ENCODE measurements at regions not wholly inside any gene's neighbourhood (a gene's known extent, or its start where the extent isn't known, plus 50 kb on each side); places are given as distances from the start of the nearest gene placed in this dataset.

DNA sequence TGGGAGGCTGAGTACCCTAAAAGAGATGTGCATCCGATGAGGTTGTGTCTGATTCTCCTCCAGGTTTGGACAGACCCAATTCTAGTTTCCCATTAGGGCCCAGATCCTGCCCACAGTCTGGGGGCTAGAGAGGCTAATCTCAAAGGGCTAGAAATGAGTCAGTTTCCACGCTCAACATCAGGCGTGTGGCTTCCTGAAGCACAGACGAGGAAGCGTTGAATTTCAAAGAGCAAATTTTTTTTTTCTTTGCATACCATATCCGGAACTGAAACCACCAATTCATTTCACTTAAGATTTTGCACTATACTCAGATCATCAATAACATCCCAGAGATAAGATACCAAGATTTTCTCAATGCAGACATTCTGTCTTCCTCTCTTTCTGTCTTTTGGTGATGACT lies 173.8 kb upstream of the BCL6 start (continued):
- TF ChIP-seq, protein P1, sequence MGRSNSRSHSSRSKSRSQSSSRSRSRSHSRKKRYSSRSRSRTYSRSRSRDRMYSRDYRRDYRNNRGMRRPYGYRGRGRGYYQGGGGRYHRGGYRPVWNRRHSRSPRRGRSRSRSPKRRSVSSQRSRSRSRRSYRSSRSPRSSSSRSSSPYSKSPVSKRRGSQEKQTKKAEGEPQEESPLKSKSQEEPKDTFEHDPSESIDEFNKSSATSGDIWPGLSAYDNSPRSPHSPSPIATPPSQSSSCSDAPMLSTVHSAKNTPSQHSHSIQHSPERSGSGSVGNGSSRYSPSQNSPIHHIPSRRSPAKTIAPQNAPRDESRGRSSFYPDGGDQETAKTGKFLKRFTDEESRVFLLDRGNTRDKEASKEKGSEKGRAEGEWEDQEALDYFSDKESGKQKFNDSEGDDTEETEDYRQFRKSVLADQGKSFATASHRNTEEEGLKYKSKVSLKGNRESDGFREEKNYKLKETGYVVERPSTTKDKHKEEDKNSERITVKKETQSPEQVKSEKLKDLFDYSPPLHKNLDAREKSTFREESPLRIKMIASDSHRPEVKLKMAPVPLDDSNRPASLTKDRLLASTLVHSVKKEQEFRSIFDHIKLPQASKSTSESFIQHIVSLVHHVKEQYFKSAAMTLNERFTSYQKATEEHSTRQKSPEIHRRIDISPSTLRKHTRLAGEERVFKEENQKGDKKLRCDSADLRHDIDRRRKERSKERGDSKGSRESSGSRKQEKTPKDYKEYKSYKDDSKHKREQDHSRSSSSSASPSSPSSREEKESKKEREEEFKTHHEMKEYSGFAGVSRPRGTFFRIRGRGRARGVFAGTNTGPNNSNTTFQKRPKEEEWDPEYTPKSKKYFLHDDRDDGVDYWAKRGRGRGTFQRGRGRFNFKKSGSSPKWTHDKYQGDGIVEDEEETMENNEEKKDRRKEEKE (IDR thresholded peaks at IDR 0.05): no peak
- no peak for TF ChIP-seq IRF3 (IDR thresholded peaks at IDR 0.05)
- TF ChIP-seq CHD2 (IDR thresholded peaks at IDR 0.05; ENCODE audit: borderline replicate concordance, low read depth, low read length): no peak
- TF ChIP-seq, protein P2, sequence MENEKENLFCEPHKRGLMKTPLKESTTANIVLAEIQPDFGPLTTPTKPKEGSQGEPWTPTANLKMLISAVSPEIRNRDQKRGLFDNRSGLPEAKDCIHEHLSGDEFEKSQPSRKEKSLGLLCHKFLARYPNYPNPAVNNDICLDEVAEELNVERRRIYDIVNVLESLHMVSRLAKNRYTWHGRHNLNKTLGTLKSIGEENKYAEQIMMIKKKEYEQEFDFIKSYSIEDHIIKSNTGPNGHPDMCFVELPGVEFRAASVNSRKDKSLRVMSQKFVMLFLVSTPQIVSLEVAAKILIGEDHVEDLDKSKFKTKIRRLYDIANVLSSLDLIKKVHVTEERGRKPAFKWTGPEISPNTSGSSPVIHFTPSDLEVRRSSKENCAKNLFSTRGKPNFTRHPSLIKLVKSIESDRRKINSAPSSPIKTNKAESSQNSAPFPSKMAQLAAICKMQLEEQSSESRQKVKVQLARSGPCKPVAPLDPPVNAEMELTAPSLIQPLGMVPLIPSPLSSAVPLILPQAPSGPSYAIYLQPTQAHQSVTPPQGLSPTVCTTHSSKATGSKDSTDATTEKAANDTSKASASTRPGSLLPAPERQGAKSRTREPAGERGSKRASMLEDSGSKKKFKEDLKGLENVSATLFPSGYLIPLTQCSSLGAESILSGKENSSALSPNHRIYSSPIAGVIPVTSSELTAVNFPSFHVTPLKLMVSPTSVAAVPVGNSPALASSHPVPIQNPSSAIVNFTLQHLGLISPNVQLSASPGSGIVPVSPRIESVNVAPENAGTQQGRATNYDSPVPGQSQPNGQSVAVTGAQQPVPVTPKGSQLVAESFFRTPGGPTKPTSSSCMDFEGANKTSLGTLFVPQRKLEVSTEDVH (IDR thresholded peaks at IDR 0.05; ENCODE audit: low read depth, partially characterized antibody): no peak
- no peak for TF ChIP-seq POLR2A (IDR thresholded peaks at IDR 0.05; ENCODE audit: low read depth, low read length)
- no peak for TF ChIP-seq E2F4 (IDR thresholded peaks at IDR 0.05; ENCODE audit: low read depth, low read length)
- no peak for TF ChIP-seq NFYA (IDR thresholded peaks at IDR 0.05; ENCODE audit: borderline replicate concordance, low read depth, low read length)
- peak; percentile 61 for TF ChIP-seq SKIL (IDR thresholded peaks at IDR 0.05; ENCODE audit: low read depth, poor library complexity, severe bottlenecking)
- no peak for TF ChIP-seq CHD1 (IDR thresholded peaks at IDR 0.05; ENCODE audit: low read depth, low read length)
- TF ChIP-seq RBBP5 (conservative IDR thresholded peaks at IDR 0.05): no peak
- TF ChIP-seq, protein P3, sequence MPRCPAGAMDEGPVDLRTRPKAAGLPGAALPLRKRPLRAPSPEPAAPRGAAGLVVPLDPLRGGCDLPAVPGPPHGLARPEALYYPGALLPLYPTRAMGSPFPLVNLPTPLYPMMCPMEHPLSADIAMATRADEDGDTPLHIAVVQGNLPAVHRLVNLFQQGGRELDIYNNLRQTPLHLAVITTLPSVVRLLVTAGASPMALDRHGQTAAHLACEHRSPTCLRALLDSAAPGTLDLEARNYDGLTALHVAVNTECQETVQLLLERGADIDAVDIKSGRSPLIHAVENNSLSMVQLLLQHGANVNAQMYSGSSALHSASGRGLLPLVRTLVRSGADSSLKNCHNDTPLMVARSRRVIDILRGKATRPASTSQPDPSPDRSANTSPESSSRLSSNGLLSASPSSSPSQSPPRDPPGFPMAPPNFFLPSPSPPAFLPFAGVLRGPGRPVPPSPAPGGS (IDR thresholded peaks at IDR 0.05; ENCODE audit: borderline replicate concordance, insufficient read depth, low read depth, low read length, poor library complexity, severe bottlenecking): peak; percentile 74
- no peak for TF ChIP-seq PAX8 (IDR thresholded peaks at IDR 0.05)
- TF ChIP-seq DPF2 (IDR thresholded peaks at IDR 0.05): no peak; the same call in none of the 2 replicates
- peak; percentile 67; the same call in 1 of the 2 replicates for TF ChIP-seq PAX5 (IDR thresholded peaks at IDR 0.05; ENCODE audit: borderline replicate concordance, low read depth, low read length)
- no peak for TF ChIP-seq USF2 (IDR thresholded peaks at IDR 0.05; ENCODE audit: borderline replicate concordance, low read depth, low read length)
- TF ChIP-seq, protein P4, sequence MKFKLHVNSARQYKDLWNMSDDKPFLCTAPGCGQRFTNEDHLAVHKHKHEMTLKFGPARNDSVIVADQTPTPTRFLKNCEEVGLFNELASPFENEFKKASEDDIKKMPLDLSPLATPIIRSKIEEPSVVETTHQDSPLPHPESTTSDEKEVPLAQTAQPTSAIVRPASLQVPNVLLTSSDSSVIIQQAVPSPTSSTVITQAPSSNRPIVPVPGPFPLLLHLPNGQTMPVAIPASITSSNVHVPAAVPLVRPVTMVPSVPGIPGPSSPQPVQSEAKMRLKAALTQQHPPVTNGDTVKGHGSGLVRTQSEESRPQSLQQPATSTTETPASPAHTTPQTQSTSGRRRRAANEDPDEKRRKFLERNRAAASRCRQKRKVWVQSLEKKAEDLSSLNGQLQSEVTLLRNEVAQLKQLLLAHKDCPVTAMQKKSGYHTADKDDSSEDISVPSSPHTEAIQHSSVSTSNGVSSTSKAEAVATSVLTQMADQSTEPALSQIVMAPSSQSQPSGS (IDR thresholded peaks at IDR 0.05; ENCODE audit: low read length): peak; percentile 65
- TF ChIP-seq JUNB (IDR thresholded peaks at IDR 0.05): peak; percentile 93
